Smooth muscle cell (in vitro differentiated cells): ENCODE measurements at regions not wholly inside any gene's neighbourhood (a gene's known extent, or its start where the extent isn't known, plus 50 kb on each side); places are given as distances from the start of the nearest gene placed in this dataset.

Source experiments
- DNase-seq: peaks from one replicate; lab custom pipeline; 2025; ENCODE audit not compliant: unreplicated experiment; lab: John Stamatoyannopoulos, UW
- H2AFZ ChIP-seq: fragments of 200-600 bp; sonication (generic); 2 replicates; pipeline ENCODE4 v1.6.0; 2016; ENCODE audit warnings: antibody characterized with exemption, low read depth, mild to moderate bottlenecking
- H3F3A ChIP-seq: fragments of 200-600 bp; sonication (generic); 2 replicates; pipeline ENCODE4 v1.6.0; 2017; ENCODE audit warnings: antibody characterized with exemption, low read depth
- H3K27ac ChIP-seq: fragments of 200-600 bp; sonication (generic); 2 replicates; pipeline ENCODE4 v1.5.1; 2016; ENCODE audit warnings: low read depth, mild to moderate bottlenecking
- H3K27me3 ChIP-seq: fragments of 200-600 bp; sonication (generic); 2 replicates; pipeline ENCODE4 v1.6.1; 2016; ENCODE audit warnings: low read depth, mild to moderate bottlenecking
- H3K36me3 ChIP-seq: fragments of 200-600 bp; sonication (generic); 2 replicates; pipeline ENCODE4 v1.5.1; 2016; ENCODE audit warnings: low read depth
- H3K4me1 ChIP-seq: fragments of 200-600 bp; sonication (generic); 2 replicates; pipeline ENCODE4 v1.5.1; 2016; ENCODE audit warnings: low read depth
- H3K4me2 ChIP-seq: fragments of 200-600 bp; sonication (generic); 2 replicates; pipeline ENCODE4 v1.6.0; 2016; ENCODE audit warnings: mild to moderate bottlenecking
- H3K4me3 ChIP-seq: fragments of 200-600 bp; sonication (generic); 2 replicates; pipeline ENCODE4 v1.5.1; 2016; ENCODE audit warnings: mild to moderate bottlenecking
- H3K79me2 ChIP-seq: fragments of 200-600 bp; sonication (generic); 2 replicates; pipeline ENCODE4 v1.6.0; 2016; ENCODE audit warnings: low read depth, mild to moderate bottlenecking
- H3K9ac ChIP-seq: fragments of 200-600 bp; sonication (generic); 2 replicates; pipeline ENCODE4 v1.6.0; 2016; ENCODE audit warnings: low read depth
- H3K9me3 ChIP-seq: fragments of 200-600 bp; sonication (generic); replicated peaks from 2 replicates; pipeline ENCODE4 v1.5.1; 2016; ENCODE audit warnings: low read depth
- H4K20me1 ChIP-seq: fragments of 200-600 bp; sonication (generic); 2 replicates; pipeline ENCODE4 v1.6.0; 2016; ENCODE audit warnings: low read depth
- CTCF ChIP-seq: fragments of 200-600 bp; sonication (generic); IDR thresholded peaks from 2 replicates; pipeline ENCODE4 v1.5.1; 2017; ENCODE audit warnings: borderline replicate concordance, mild to moderate bottlenecking, antibody characterized with exemption; ENCODE audit not compliant: insufficient read depth, poor library complexity, severe bottlenecking
- WGBS: methylation state at CpG from one replicate; pipeline ENCODE4 v1.1.7; 2016; ENCODE audit warnings: low lambda C conversion rate; 5-methylcytosine and 5-hydroxymethylcytosine counted together

GRCh38 chr5:21672911-21673310 lies 1180.2 kb downstream of the CDH12 start:
- H3K9me3 ChIP-seq, result no peaks in the 10 kb centered on the region
- TF ChIP-seq CTCF, result no peak
- no peak overlapping the region for H3K27ac ChIP-seq
- H2AFZ ChIP-seq, result no peak overlapping the region
- H4K20me1 ChIP-seq, result no peaks in the 10 kb centered on the region
- 89% methylated on average over 1 of the region's 1 CpG for WGBS
- no peaks in the 10 kb centered on the region for H3K4me1 ChIP-seq
- H3K27me3 ChIP-seq, result no peaks in the 10 kb centered on the region
- H3K79me2 ChIP-seq, result no peaks in the 10 kb centered on the region
- no peaks in the 10 kb centered on the region for H3F3A ChIP-seq
- no peak overlapping the region for H3K9ac ChIP-seq
- H3K4me3 ChIP-seq, result no peak overlapping the region
- no peaks in the 10 kb centered on the region for H3K36me3 ChIP-seq
- no peak for DNase-seq
- no peak overlapping the region for H3K4me2 ChIP-seq

DNA sequence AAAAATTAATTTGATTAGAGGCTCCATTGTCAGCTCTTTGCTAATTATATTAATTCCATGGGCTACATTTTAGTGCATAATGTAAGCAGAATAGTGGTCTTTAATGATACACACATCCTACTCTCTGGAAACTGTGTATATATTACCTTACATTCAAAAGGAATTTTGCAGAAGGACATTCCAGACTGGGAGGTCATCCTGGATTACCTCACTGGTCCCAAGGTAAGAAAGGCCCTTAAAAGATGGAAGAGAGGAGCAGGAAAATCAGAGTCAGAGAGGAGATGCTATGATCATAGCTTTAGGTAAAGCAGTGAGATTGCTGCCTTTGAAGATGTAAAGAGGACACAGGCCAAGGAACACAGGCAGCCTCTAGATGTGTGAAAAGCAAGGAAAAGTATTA lies 1180.8 kb downstream of the CDH12 start:
- Histone ChIP-seq H3F3A (no peaks in the 10 kb centered on the region), H3K9me3 (no peaks in the 10 kb centered on the region), H4K20me1 (no peaks in the 10 kb centered on the region), H3K36me3 (no peaks in the 10 kb centered on the region), H3K27me3 (no peaks in the 10 kb centered on the region), H3K4me2 (no peak overlapping the region), H3K9ac (no peak overlapping the region), H3K27ac (no peak overlapping the region), H3K4me3 (no peak overlapping the region), H3K79me2 (no peaks in the 10 kb centered on the region), H3K4me1 (no peaks in the 10 kb centered on the region), H2AFZ (no peak overlapping the region)
- no peak for DNase-seq
- no peak for TF ChIP-seq CTCF

DNA sequence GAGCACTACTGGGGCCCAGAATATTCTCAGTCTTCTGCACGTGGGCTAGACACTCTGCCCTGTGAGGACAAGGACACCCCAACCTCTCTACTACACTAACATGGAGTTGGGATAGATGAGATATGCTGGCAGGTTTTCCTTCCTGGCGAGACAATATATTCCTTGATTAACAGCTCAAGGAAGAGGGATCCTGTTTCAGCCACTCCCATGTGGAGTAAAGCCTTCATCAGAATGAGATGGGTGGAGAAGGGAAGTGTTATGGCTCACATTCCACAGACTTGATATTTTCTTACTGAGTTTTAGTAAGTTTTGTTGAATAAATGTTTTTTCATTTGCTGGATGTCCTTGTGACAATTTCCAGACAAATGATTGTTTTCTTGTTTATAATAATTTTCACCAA lies 1187.6 kb downstream of the CDH12 start:
- H3K4me1 ChIP-seq, result no peaks in the 10 kb centered on the region
- no peaks in the 10 kb centered on the region for H3K79me2 ChIP-seq
- no peaks in the 10 kb centered on the region for H3K27me3 ChIP-seq
- no peak overlapping the region for H3K4me3 ChIP-seq
- WGBS, result 87% methylated on average over 2 of the region's 2 CpGs
- no peaks in the 10 kb centered on the region for H3F3A ChIP-seq
- H3K9ac ChIP-seq, result no peak overlapping the region
- H3K36me3 ChIP-seq, result no peaks in the 10 kb centered on the region
- no peak overlapping the region for H2AFZ ChIP-seq
- no peak for TF ChIP-seq CTCF
- no peak overlapping the region for H3K4me2 ChIP-seq
- no peaks in the 10 kb centered on the region for H4K20me1 ChIP-seq
- DNase-seq, result no peak
- H3K9me3 ChIP-seq, result no peaks in the 10 kb centered on the region
- no peak overlapping the region for H3K27ac ChIP-seq

DNA sequence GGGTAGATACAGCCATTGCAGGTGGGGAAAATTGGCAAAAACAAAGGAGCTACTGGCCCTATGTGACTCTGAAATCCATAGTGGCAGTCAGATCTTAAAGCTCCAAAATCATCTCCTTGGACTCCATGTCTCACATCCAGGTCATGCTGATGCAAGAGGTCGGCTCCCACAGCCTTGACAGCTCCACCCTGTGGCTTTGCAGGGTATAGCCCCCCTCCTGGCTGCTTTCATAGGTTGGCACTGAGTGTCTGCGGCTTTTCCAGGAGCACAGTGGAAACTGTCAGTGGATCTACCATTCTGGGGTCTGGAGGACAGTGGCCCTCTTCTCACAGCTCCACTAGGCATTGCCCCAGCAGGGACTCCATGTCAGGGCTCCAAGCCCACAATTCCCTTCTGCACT lies 1190.1 kb downstream of the CDH12 start:
- Histone ChIP-seq H4K20me1 (no peaks in the 10 kb centered on the region), H3K4me1 (no peaks in the 10 kb centered on the region), H3K36me3 (no peaks in the 10 kb centered on the region), H3K27me3 (no peaks in the 10 kb centered on the region), H3K9me3 (no peaks in the 10 kb centered on the region), H3K9ac (no peak overlapping the region), H3K27ac (no peak overlapping the region), H2AFZ (no peak overlapping the region), H3F3A (no peaks in the 10 kb centered on the region), H3K4me3 (no peak overlapping the region), H3K4me2 (no peak overlapping the region), H3K79me2 (no peaks in the 10 kb centered on the region)
- no peak for DNase-seq
- no peak for TF ChIP-seq CTCF
- WGBS, result 88% methylated on average over 2 of the region's 2 CpGs
